ENCODE measurements at regions not wholly inside any gene's neighbourhood (a gene's known extent, or its start where the extent isn't known, plus 50 kb on each side); places are given as distances from the start of the nearest gene placed in this dataset.

GRCh38 chr4:12244973-12245372 is 816.3 kb upstream of the HS3ST1 start:
- TF ChIP-seq POLR2AphosphoS5 (IDR thresholded peaks at IDR 0.05; ENCODE audit: low read depth, low read length), result no peak
- no peak for TF ChIP-seq REST (IDR thresholded peaks at IDR 0.05; ENCODE audit: insufficient read depth in 1 of 2, low read depth in 2 of 2, low read length in 2 of 2)
- TF ChIP-seq TAF1 (IDR thresholded peaks at IDR 0.05; ENCODE audit: borderline replicate concordance, insufficient read depth, low read length), result no peak
- no peak for TF ChIP-seq FOXP2 (optimal IDR thresholded peaks at IDR 0.05; ENCODE audit: borderline replicate concordance, extremely low read depth, extremely low read length, insufficient read depth)
